CD4-positive, alpha-beta T cell treated with Interleukin-15 for 4 hours (primary cell): ENCODE measurements at regions not wholly inside any gene's neighbourhood (a gene's known extent, or its start where the extent isn't known, plus 50 kb on each side); places are given as distances from the start of the nearest gene placed in this dataset.
"Not testable (repeated sequence)": the region's sequence is repeated elsewhere in the genome, so short reads cannot be mapped to it uniquely, and the experiment has no call there.

Experiments used
- DNase-seq: peaks from one replicate; pipeline ENCODE4 v3.0.0-alpha.2; 2020; ENCODE audit warnings: low spot score

- no peak for DNase-seq
Observed at GRCh38 chr2:163187119-163187518, 348.6 kb upstream of the KCNH7 start.

- no peak for DNase-seq
Observed at GRCh38 chr2:163185160-163185559, 346.6 kb upstream of the KCNH7 start.

DNA sequence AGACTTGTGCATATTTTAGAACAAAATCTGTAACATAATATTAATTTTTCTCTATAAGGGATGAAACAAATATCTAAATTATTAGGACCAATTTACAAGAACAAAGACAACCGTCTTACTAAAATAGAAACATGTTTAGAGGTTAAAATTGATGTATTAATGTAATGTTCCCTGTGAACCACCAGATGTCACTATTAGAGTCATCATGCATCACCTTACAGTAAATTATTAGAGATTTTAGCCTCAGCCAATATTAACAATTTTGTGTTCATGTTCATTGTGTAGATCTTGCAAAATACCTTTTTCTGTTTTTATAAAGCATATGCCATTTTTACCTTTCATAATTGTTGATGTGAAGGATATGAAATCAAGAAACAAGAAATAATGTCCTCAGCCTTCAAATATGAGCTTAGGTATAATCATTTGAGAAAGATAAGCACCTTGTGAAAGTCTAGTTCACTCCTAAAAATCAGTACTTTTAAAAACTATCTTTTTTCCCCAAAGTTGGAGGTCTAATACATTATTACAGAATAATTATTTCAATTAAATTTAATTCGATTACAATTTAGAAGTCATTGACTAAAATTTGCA is 344.3 kb upstream of the KCNH7 start:
- DNase-seq = no peak

DNA sequence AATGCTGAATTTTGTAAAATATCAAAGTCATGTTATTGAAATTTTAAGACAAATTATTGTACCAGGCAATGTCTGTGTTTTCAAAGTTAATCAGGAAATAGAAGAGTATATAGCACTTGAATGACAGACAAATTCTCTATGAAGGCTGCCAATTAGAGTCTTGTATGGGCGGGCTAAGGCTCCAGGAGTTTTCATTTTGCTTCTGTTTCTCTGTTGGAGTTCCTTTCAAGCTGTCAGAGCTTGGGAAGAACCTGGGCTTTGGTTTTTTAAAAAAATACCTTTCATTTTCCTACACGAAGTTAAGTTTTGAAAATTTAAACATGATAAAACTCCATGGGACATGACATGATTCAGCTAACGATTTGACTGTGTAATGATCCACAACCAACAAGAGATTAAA is 339.0 kb upstream of the KCNH7 start:
- DNase-seq = no peak

DNA sequence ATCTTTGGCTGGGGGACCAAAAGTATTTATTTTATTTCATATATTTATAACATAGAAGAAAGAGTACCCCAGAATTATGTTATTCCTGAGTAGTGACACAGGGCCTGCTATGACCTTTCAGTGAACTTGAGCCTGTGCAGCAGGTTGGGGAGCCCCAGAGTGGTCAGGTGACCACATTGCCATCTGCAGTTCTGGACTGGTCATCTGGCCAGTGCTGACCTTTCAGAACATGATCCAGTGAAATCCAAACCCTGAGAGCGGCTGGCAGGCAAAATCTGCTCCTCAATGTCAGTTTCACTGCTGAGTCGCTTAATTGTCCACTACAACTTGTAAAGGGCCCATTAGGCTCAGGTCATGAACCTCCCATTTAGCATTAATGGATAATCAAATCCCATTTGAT is 336.7 kb upstream of the KCNH7 start:
- no peak for DNase-seq

DNA sequence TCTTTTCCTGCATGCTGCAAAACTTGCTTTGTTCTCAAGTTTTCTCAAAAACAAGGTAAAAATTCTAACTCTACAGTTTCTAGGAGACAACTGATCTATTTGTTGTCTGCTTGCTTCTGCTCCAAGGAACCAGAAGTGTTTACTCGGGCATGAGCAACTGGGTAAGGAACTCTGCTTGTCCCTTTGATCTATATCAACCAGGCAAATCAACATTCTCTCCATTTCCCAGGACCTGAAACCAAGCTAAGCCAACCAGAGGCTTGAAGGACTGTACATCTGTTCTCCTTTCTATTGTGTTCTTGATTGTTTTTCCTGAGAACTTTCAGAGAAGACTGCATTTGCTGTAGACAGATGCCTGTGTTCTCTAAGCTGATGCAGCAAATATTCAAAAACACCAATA is 335.0 kb upstream of the KCNH7 start:
- DNase-seq = no peak

DNA sequence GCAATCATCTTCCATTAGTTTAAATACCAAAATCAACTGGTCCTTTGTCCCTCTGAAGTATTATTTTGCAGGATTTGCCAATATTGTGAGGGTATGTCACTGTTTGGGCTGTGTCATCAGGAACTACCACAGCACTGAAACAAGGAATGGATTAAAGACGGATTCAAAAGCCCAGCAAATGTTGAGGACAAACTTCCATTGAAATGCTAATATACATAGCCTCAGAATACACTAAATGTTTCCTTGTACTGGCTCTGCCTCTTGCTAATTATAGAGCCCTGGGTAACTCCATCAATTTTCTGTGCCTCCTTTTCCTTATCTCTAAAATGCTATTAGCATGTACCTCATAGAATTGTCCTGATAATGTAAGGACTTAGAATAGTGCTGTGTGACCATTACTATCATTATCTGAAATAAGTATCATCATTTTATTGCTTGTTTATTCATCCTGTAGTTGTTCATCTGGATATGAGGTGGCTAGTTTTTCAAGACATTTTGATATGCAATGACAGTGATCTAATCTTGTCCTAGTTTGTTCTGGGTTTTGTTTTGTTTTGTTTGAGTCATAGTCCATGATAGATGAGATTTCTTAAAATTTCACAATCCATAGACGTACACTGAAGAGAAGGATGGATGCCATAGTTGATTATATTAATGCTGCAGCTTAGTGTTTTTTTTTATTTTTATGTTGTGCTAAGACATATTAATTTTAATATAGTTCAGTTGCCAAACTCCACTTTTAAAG is 333.4 kb upstream of the KCNH7 start:
- no peak for DNase-seq

GRCh38 chr2:163157891-163158496 is 319.4 kb upstream of the KCNH7 start:
- no peak for DNase-seq

- no peak for DNase-seq
Observed at GRCh38 chr2:163157411-163157810, 318.8 kb upstream of the KCNH7 start.

- no peak for DNase-seq
Observed at GRCh38 chr2:163155925-163156324, 317.4 kb upstream of the KCNH7 start.

DNA sequence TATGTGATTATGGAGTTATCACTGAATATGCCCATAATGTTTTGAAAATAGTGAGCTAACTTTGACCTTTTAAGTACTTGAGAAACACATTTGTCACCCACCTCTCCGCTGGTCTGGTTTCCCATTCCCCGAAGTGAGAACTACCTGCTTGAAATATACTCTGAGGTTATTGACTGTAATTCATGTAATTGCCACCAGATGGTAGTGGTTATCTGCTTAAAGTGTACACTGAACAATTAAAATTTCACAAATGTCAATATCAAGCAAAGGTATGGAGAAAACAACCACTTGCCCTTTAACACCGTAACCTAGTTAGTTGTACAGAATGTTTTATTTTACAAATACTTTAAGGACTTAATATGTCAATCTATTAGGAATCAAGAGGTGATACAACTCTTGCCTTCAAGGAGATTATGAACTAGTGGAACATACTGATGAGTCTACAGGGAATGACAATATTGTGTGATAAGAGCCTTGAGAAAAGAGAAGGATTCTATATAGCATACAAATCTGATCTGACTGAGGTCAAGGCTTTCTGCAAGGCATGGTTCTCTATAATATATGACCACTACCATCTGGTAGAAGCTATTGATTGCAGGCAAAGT is 316.8 kb upstream of the KCNH7 start:
- DNase-seq = no peak

DNA sequence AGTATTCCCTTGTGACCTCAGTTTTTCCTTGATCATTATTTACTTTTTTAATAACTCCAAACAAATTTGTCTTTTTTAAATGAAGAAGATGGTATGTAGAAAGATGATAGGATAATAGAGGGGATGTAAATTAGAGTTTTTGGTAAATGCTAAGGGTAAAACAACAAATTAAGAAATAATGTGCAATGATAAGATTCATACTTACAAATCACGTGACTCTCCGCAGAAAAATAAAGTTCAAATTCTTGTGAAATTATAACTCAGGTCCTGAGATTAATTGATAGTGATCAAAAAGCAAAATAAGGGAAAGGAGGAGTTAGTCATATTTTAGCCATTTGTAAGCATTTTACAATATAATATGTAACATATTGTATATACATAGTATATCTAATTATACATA is 304.1 kb upstream of the KCNH7 start:
- DNase-seq = no peak

- DNase-seq = no peak
Observed at GRCh38 chr2:163138947-163139346, 300.4 kb upstream of the KCNH7 start.

- no peak for DNase-seq
Observed at GRCh38 chr2:163135256-163135655, 296.7 kb upstream of the KCNH7 start.

- no peak for DNase-seq
Observed at GRCh38 chr2:163133602-163134001, 295.0 kb upstream of the KCNH7 start.

GRCh38 chr2:163132850-163133249 is 294.3 kb upstream of the KCNH7 start:
- no peak for DNase-seq

GRCh38 chr2:163132207-163132606 is 293.6 kb upstream of the KCNH7 start:
- DNase-seq = not testable (repeated sequence)

DNA sequence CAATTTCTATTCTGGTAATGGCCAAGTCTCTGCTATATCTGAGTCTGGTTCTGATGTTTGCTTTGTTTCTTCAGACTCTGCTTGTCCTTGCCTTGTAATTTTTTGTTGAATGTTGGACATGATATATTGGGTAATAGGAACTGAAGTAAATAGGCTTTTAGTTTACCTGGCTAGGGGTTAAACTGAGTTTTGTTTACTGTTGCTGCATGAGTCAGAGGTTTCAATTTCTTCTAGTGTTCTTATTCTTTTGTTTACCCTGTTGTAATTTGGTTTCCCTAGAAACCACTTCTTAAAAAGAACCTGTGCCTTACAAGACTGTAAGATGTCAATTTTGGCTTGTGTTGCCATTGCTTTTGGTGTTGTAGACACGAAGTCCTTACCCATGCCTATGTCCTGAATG is 285.0 kb upstream of the KCNH7 start:
- no peak for DNase-seq

- no peak for DNase-seq
Observed at GRCh38 chr2:163122257-163122656, 283.7 kb upstream of the KCNH7 start.

DNA sequence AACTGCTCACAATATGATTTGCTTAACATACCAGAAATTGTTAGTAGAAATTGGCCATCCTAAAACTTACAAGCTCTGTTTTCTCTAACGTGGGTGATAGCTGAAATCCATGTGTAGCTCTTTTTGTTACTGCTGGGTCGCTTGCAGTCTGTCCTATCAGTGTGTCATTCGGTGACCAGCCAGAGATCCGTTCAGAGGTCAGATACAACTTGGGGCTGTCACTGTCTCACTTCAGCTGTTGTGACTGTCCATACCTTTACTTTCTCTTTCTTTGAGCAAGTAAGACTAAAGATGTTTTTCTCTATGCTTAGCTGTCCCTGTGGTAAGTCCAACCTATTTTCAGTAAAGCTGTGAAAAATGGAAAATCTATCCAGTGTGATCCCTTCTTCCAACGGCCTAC is 282.9 kb upstream of the KCNH7 start:
- DNase-seq = no peak

GRCh38 chr2:163119966-163120365 is 281.4 kb upstream of the KCNH7 start:
- no peak for DNase-seq

GRCh38 chr2:163086940-163087339 is 248.4 kb upstream of the KCNH7 start:
- DNase-seq = no peak

DNA sequence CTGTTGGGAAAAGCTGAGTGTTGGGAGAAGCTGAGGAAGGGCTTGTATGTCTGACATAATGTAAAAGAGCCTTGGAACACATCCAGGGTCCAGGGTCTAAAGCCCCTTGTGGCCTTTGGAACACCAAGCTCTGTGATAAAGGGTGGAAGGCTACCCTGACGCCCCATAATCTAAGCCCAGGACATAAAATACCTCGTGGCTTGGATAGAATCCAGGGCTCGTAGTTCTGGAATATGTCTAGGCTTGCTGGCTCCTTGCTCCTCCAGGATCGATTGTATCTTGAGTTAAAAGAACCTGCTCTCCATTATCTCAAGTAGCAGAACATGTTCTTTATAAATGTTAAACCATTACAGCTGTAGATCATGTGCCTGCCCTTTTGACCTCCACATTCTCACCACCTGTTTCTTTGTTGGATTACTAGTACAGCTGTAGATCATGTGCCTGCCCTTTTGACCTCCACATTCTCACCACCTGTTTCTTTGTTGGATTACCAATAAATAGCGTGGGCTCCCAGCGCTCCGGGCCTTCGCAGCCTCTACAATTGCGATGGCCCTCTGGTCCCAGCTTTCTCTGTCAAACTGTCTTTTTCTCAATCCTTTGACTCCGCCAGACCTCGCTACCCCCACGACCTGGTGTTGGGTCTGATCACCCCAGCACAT is 246.9 kb upstream of the KCNH7 start:
- not testable (repeated sequence) for DNase-seq
